Activated naive CD4-positive, alpha-beta T cell (primary cell): ENCODE measurements at regions not wholly inside any gene's neighbourhood (a gene's known extent, or its start where the extent isn't known, plus 50 kb on each side); places are given as distances from the start of the nearest gene placed in this dataset.

ENCODE experiments used
- DNase-seq, 4 experiments: peaks; one replicate each; lab custom pipeline; 2025; lab: John Stamatoyannopoulos, UW

- DNase-seq, result no peak
Measured at GRCh38 chr12:116456330-116457082, 102.7 kb upstream of the MAP1LC3B2 start.

DNA sequence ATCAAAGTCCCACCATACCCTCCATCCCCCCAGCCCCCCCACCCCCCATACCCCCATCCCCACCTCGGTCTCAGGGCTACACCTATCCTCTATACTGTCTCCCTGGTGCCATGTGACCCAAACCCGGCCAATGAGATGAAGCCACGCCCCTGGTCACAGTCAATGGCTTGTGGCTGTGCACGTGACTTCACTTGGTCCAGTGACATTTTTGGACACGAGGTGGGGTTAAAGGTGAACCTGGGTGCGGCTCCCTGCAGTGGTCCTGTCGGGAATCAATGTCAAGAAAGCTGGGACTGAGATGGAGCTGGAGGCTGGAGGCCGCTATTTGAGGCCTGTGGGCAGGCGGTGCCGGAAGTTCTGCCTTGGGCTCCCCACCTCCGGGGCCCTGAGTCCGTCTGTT, 100.7 kb upstream of the MAP1LC3B2 start:
- DNase-seq, result no peak

GRCh38 chr12:116459011-116459875, 99.9 kb upstream of the MAP1LC3B2 start:
- no peak for DNase-seq

DNA sequence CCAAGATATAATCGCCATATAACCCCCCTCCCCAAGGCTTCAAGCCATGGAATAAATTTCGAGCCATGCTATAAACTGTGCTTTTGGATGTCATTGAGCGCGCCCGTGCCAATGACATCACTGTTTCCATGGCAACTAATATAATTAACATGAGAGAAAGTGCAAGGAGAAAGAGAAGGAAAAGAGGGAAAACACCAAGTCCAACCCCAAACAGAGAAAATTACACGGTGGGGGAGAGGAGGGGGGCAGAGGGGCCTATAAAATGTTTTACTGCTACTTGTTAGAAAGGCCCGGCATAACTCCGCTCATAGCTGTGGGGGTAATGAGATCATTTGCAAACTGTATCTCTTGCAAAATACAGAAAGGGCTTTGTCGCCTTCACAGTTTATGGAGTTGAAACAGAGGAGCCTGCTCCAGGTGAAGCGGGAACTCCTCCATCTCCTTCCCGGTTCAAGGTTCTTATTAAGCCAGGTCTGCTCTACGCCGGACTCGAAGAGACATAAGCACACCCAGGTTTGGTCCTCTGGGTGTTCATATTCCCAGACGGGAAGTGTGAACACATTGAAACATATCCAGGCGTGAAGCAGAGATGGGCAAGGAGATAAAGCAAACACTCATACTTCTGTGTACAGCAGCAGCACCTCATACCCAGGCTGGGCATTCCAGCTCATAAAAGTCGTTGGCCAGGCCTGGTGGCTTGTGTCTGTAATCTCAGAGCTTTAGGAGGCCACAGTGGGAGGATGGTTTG, 99.1 kb upstream of the MAP1LC3B2 start:
- DNase-seq, result no peak

GRCh38 chr12:116461060-116461459, 98.1 kb upstream of the MAP1LC3B2 start:
- no peak for DNase-seq

GRCh38 chr12:116463366-116463765, 95.8 kb upstream of the MAP1LC3B2 start:
- no peak for DNase-seq

DNA sequence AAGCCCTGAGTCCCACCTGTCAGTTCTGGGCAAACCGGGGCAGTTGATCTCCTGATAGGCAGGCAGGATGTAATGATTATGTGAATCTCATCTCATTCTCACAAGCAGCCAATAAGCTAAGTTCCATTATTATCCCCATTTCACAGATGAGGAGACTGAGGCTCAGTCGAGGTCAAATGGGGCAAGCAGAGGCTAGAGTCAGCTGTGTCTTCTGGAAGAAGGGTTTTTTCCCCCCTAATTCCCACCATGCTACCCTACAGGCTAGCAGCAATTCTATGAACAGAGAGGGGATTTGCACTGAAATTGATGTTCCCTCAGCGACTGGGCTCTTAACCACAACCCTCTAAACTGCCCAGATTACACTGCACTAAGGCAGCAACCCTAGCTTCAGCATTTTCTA, 93.8 kb upstream of the MAP1LC3B2 start:
- no peak for DNase-seq

DNA sequence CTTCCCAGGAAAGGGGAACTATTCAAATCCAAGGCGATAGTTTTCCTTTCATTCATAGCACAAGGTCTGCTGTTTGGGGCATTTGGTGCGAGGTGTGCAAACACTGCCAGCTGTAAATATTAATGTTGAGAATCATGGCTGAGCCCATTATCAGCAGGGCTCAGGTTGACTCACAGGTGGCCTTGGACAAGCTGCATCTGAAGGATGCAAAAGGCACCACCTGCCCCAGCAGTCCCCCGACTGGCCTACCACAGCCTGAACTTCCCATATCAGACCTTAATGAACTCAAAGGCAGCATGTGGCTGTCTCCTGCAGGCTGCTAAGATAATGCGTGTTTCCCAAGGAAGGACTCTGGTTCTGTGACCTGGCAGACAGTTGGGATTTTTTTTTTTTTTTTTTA, 93.3 kb upstream of the MAP1LC3B2 start:
- DNase-seq, result no peak

DNA sequence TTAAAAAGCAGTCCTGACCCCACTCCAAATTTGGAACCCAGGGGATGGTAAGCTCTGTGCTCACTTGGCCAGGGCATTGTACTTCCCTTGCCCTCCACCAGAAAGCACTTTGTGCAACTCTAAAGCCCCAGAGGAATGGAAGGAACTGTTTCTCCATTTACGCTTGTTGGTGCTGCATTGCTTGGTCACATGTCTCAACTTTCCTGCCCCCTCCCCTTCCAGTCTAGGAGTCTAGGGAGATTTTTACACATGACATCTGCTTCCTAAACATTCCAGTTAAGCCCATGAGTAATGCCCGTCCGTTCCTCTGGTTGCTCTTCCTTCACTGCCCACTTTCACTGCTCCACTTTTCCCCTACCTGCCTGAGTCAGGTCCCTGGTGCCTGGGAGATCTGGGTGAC, 92.6 kb upstream of the MAP1LC3B2 start:
- DNase-seq, result no peak

DNA sequence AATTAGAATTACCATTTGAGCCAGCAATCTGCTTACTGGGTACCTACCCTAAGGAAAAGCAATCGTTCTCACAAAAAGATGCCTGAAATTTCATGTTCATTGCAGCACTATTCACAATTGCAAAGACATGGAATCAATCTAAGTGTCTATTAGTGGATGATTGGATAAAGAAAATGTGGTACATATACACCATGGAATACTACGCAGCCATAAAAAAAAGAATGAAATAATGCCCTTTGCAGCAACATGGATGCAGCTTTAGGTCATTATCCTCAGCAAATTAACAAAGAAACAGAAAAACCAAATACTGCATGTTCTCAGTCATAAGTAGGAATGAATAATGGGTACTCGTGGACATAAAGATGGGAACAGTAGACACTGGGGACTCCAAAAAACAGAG, 89.8 kb upstream of the MAP1LC3B2 start:
- no peak for DNase-seq

GRCh38 chr12:116471544-116471943, 87.6 kb upstream of the MAP1LC3B2 start:
- no peak for DNase-seq

- no peak for DNase-seq
Measured at GRCh38 chr12:116472193-116472592, 87.0 kb upstream of the MAP1LC3B2 start.

- no peak for DNase-seq
Measured at GRCh38 chr12:116473416-116473815, 85.8 kb upstream of the MAP1LC3B2 start.

DNA sequence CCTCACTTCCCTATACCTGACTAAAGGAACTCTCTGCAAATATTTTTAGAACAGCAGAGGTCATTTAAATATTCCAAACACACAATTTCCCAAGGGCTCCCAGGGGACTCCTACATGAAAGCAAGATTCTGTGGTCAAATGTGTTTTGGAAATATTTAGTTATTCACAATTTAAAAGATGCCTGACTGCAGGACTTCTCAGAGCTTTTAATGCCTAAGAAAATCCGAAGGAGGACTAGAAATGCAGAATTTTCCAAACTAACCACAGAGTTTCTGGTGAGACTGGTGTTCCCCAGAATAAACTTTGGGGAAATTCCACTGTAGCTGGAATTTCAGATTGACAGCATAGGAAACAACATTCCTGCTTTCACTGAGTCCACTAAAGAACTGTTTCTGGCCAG, 84.8 kb upstream of the MAP1LC3B2 start:
- DNase-seq, result no peak

- DNase-seq, result no peak
Measured at GRCh38 chr12:116474899-116475298, 84.3 kb upstream of the MAP1LC3B2 start.

GRCh38 chr12:116476227-116476822, 82.9 kb upstream of the MAP1LC3B2 start:
- DNase-seq, result no peak

DNA sequence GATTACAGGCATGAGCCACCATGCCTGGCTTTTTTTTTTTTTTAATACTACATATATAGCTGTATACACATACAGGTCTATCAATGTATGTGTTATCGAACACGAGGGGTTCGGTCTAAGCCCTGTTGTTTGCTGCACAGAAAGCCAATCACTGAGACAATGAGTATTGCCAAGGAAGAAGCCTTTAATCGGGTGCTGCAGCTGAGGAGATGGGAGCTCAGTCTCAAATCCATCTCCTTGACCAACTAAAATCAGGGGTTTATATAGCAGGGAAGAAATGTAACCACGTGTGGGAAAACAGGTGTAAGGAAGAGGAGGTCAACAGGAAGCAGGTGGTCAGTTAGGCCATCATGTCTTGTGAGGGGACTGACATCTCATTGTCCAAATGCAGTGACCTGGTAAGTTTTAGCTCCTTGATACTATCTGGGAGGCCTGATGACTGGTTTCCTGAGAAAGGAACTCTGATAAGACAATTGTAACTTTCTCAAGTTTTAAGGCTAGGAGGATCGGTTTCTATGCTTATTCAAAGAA, 80.9 kb upstream of the MAP1LC3B2 start:
- DNase-seq, result no peak

DNA sequence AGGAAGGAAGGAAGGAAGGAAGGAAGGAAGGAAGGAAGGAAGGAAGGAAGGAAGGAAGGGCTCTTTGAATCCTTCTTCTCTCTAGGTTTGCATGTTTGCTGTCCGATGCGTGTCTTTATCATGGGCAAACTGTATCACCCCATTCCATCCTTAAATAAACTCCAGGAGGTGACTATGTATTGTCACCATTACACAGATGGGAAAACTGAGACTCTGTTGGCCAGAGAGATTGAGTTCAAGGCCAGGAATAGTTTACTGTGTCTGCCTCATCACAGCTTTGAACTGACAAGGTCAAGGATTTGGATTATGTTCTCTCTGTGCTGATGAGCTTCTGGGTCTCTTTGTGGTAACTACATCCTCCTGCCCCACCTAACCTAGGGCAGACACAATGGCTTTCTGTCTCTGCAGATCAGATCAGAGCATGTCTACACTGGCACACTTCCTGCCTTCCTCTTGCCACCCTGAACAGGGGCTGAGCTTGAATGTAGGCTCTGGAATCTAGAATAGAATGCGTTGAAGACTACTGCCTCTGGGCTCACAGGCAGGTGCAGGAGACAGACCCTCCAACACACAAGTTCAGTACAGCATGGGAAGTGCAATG, 78.9 kb upstream of the MAP1LC3B2 start:
- DNase-seq, result no peak

DNA sequence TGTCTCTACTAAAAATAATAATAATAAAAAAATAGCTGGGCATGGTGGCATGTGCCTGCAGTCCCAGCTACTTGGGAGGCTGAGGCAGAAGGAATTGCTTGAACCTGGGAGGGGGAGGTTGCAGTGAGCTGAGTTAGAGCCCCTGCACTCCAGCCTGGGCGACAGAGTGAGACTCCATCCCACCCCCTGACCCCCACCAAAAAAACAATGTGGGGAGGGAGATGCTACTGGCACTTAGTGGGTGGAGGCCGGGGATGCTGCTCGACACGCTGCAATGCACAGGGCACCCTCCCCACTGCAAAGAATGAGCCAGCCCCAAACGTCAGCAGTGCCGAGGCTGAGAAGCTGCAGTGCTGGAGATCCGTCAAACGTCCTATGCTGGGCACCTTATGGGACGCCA, 77.5 kb upstream of the MAP1LC3B2 start:
- DNase-seq, result no peak

- no peak for DNase-seq
Measured at GRCh38 chr12:116482179-116482578, 77.0 kb upstream of the MAP1LC3B2 start.

DNA sequence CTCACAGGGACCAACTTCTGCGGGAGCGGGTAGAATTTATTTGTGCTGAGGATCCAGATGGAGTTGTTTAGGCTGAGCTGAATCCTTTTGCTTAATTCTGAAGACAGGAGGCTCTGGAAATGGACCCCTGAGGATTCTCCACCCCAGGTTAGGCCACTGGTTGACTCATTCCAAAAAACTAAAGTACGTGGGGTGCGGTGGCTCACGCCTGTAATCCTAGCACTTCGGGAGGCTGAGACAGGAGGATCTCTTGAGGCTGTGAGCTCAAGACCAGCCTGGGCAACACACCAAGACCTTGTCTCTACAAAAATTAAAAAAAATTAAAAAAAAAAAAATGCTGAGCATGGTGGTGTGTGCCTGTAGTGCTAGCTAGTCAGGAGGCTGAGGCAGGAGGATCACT, 76.3 kb upstream of the MAP1LC3B2 start:
- no peak for DNase-seq
